H9 (cell line): ENCODE measurements at regions not wholly inside any gene's neighbourhood (a gene's known extent, or its start where the extent isn't known, plus 50 kb on each side); places are given as distances from the start of the nearest gene placed in this dataset.

ENCODE experiments used
- DNase-seq: peaks from one replicate; pipeline ENCODE4 v3.0.0-alpha.2; 2017
- H2AFZ ChIP-seq: one replicate; pipeline ENCODE4 v1.6.1; 2013; ENCODE audit warnings: mild to moderate bottlenecking, low read length, control low read depth, moderate library complexity
- H2AK5ac ChIP-seq: 2 replicates; pipeline ENCODE4 v1.6.1; 2013; ENCODE audit warnings: low read length, control low read depth, mixed read lengths; ENCODE audit not compliant: insufficient read length
- H2BK120ac ChIP-seq: one replicate; pipeline ENCODE4 v1.6.1; 2013; ENCODE audit warnings: low read depth, mild to moderate bottlenecking, low read length, control low read depth, inconsistent platforms; ENCODE audit not compliant: poor library complexity, severe bottlenecking
- H2BK12ac ChIP-seq: 2 replicates; pipeline ENCODE4 v1.6.1; 2013; ENCODE audit warnings: low read length, control low read depth, mixed read lengths, low read depth; ENCODE audit not compliant: insufficient read length
- H2BK15ac ChIP-seq: 2 replicates; pipeline ENCODE4 v1.6.1; 2013; ENCODE audit warnings: low read depth, low read length, control low read depth
- H2BK20ac ChIP-seq: one replicate; pipeline ENCODE4 v1.6.1; 2013; ENCODE audit warnings: low read depth, mild to moderate bottlenecking, low read length, control low read depth, inconsistent platforms; ENCODE audit not compliant: poor library complexity, severe bottlenecking
- H2BK5ac ChIP-seq: 2 replicates; pipeline ENCODE4 v1.6.1; 2013; ENCODE audit warnings: low read length, control low read depth, mixed read lengths; ENCODE audit not compliant: insufficient read length
- H3K14ac ChIP-seq: 2 replicates; pipeline ENCODE4 v1.6.1; 2013; ENCODE audit warnings: low read length, control low read depth; ENCODE audit not compliant: insufficient read depth
- H3K18ac ChIP-seq: 2 replicates; pipeline ENCODE4 v1.6.1; 2013; ENCODE audit warnings: low read depth, mild to moderate bottlenecking, mixed read lengths, low read length, control low read depth; ENCODE audit not compliant: insufficient read length
- H3K23ac ChIP-seq: 2 replicates; pipeline ENCODE4 v1.6.1; 2013; ENCODE audit warnings: low read length, control low read depth, mixed read lengths, low read depth; ENCODE audit not compliant: insufficient read length
- H3K23me2 ChIP-seq: 2 replicates; pipeline ENCODE4 v1.6.1; 2013; ENCODE audit warnings: low read depth, mild to moderate bottlenecking, mixed read lengths, low read length, control low read depth; ENCODE audit not compliant: insufficient read length, poor library complexity, severe bottlenecking
- H3K27ac ChIP-seq: 2 replicates; pipeline ENCODE4 v1.5.1; 2013; ENCODE audit warnings: low read length, control low read depth, mixed read lengths, low read depth; ENCODE audit not compliant: insufficient read length
- H3K27me3 ChIP-seq: 2 replicates; pipeline ENCODE4 v1.6.1; 2013; ENCODE audit warnings: low read length, control low read depth, inconsistent platforms; ENCODE audit not compliant: insufficient read depth
- H3K4ac ChIP-seq: 2 replicates; pipeline ENCODE4 v1.6.1; 2013; ENCODE audit warnings: low read depth, mild to moderate bottlenecking, control low read depth, inconsistent platforms, low read length, moderate library complexity
- H3K4me1 ChIP-seq: 2 replicates; pipeline ENCODE4 v1.6.1; 2013; ENCODE audit warnings: low read length, control low read depth, inconsistent platforms; ENCODE audit not compliant: insufficient read depth
- H3K4me2 ChIP-seq: 2 replicates; pipeline ENCODE4 v1.6.1; 2013; ENCODE audit warnings: low read length, control low read depth, mixed read lengths; ENCODE audit not compliant: insufficient read length, insufficient read depth
- H3K56ac ChIP-seq: 2 replicates; pipeline ENCODE4 v1.6.1; 2013; ENCODE audit warnings: low read depth, mild to moderate bottlenecking, mixed read lengths, low read length, control low read depth; ENCODE audit not compliant: insufficient read length
- H3K79me1 ChIP-seq: 2 replicates; pipeline ENCODE4 v1.6.1; 2013; ENCODE audit warnings: low read depth, mild to moderate bottlenecking, moderate library complexity, low read length, control low read depth, inconsistent platforms; ENCODE audit not compliant: insufficient read depth, poor library complexity, severe bottlenecking
- H3K79me2 ChIP-seq: 2 replicates; pipeline ENCODE4 v1.6.1; 2013; ENCODE audit warnings: low read length, control low read depth, inconsistent platforms; ENCODE audit not compliant: insufficient read depth
- H3K9ac ChIP-seq: 2 replicates; pipeline ENCODE4 v1.6.1; 2013; ENCODE audit warnings: low read length, control low read depth, mixed read lengths; ENCODE audit not compliant: insufficient read length; ENCODE audit errors: extremely low read depth
- H3K9me3 ChIP-seq: one replicate; pipeline ENCODE4 v1.6.1; 2013; ENCODE audit warnings: low read depth, low read length, inconsistent platforms; ENCODE audit not compliant: control insufficient read depth
- H3T11ph ChIP-seq: one replicate; pipeline ENCODE4 v1.6.1; 2013; ENCODE audit warnings: mild to moderate bottlenecking, low read length, control low read depth, inconsistent platforms
- H4K20me1 ChIP-seq: one replicate; pipeline ENCODE4 v1.6.1; 2013; ENCODE audit not compliant: control insufficient read depth, insufficient read length, insufficient read depth
- H4K5ac ChIP-seq: 2 replicates; pipeline ENCODE4 v1.6.1; 2013; ENCODE audit warnings: low read depth, mild to moderate bottlenecking, mixed read lengths, low read length, control low read depth; ENCODE audit not compliant: insufficient read length
- H4K8ac ChIP-seq: replicated peaks from 2 replicates; pipeline ENCODE4 v1.6.1; 2013; ENCODE audit warnings: low read length, control low read depth, mixed read lengths, low read depth; ENCODE audit not compliant: insufficient read length
- H4K91ac ChIP-seq: 2 replicates; pipeline ENCODE4 v1.6.1; 2013; ENCODE audit warnings: low read depth, mild to moderate bottlenecking, moderate library complexity, mixed read lengths, low read length, control low read depth; ENCODE audit not compliant: insufficient read length
- H3K27ac Mint-ChIP-seq, 3 experiments: 2 replicates in 2 of 3; 3 replicates in 1 of 3; pipeline ENCODE4 v1.8.0; 2020 to 2021; ENCODE audit warnings: mixed read lengths in 3 of 3, mild to moderate bottlenecking in 1 of 3, moderate library complexity in 1 of 3
- H3K27me3 Mint-ChIP-seq: 2 replicates; pipeline ENCODE4 v1.8.0; 2021; ENCODE audit warnings: low read depth, mild to moderate bottlenecking, moderate library complexity, mixed read lengths
- H3K36me3 Mint-ChIP-seq, 3 experiments: 2 replicates in 2 of 3; 3 replicates in 1 of 3; pipeline ENCODE4 v1.8.0; 2020 to 2021; ENCODE audit warnings: low read depth in 3 of 3, mixed read lengths in 3 of 3; ENCODE audit not compliant: insufficient read depth in 1 of 3
- H3K4me1 Mint-ChIP-seq, 2 experiments: 2 replicates each; pipeline ENCODE4 v1.8.0; 2020; ENCODE audit warnings: mixed read lengths in 2 of 2
- H3K4me3 Mint-ChIP-seq, 2 experiments: 2 replicates in 1 of 2; 3 replicates in 1 of 2; pipeline ENCODE4 v1.8.0; 2020 to 2021; ENCODE audit warnings: mild to moderate bottlenecking in 2 of 2, mixed read lengths in 2 of 2, moderate library complexity in 1 of 2
- H3K9me3 Mint-ChIP-seq, 2 experiments: 2 replicates in 1 of 2; 3 replicates in 1 of 2; pipeline ENCODE4 v1.8.0; 2020; ENCODE audit warnings: mild to moderate bottlenecking in 2 of 2, mixed read lengths in 2 of 2, moderate library complexity in 1 of 2
- CTCF ChIP-seq: fragments of 200-600 bp; sonication (generic); conservative IDR thresholded peaks from 3 replicates; pipeline ENCODE4 v1.8.0; 2021; ENCODE audit warnings: antibody characterized with exemption, mild to moderate bottlenecking
- WGBS: extraction: QIAGEN DNeasy Blood & Tissue Kit; methylation state at CpG from one replicate; pipeline ENCODE4 v1.1.7; 2013; ENCODE audit warnings: missing lambda C conversion rate, low lambda C conversion rate, mixed read lengths; ENCODE audit not compliant: insufficient read length; ENCODE audit errors: extremely low coverage; 5-methylcytosine and 5-hydroxymethylcytosine counted together

DNA sequence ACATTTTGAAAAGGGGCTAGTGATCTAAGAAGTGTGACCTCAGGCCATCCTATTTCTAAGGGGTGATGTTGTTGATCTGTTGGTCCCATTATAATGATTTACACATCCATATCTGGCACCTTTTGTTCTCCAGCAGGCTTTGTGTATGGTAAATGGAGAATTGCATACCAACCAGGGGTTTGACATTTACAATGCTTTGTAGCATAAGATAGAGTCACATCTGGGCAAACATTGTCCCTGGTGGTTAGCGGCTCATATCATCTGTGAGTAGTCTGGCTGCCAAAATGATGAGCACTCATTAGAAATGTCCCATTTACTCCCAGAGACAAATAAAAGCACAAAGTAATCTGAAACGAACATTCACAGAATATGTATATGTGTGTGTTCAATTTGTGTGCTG is 1775.5 kb upstream of the CELF4 start:
- H3K9me3 Mint-ChIP-seq, result peaks cover 0 to 2% of the 10 kb centered on the region in 2 experiments; a peak in 2 of 5 replicates
- no peak overlapping the region for H2BK15ac ChIP-seq
- H3K4me3 Mint-ChIP-seq, result no peak overlapping the region
- H3K9ac ChIP-seq, result no peak overlapping the region
- DNase-seq, result no peak
- no peaks in the 10 kb centered on the region for H4K20me1 ChIP-seq
- no CpG with 5 or more reads among the region's 2 CpGs for WGBS
- peaks cover 12 to 13% of the 10 kb centered on the region in 2 experiments for H3K4me1 Mint-ChIP-seq
- H3K56ac ChIP-seq, result no peak overlapping the region
- peaks cover 0 to 19% (median 10%) of the 10 kb centered on the region in 3 experiments; a peak in 5 of 7 replicates for H3K36me3 Mint-ChIP-seq
- H4K91ac ChIP-seq, result no peak overlapping the region
- H3K9me3 ChIP-seq, result no peaks in the 10 kb centered on the region
- H2AFZ ChIP-seq, result no peak overlapping the region
- no peak overlapping the region for H2BK5ac ChIP-seq
- H3K23me2 ChIP-seq, result no peaks in the 10 kb centered on the region
- no peak overlapping the region for H3K14ac ChIP-seq
- no peaks in the 10 kb centered on the region for H3K79me2 ChIP-seq
- no peak overlapping the region for H3K4ac ChIP-seq
- H2BK20ac ChIP-seq, result no peak overlapping the region
- H2BK120ac ChIP-seq, result no peak overlapping the region
- H3K27me3 Mint-ChIP-seq, result no peaks in the 10 kb centered on the region
- H3K4me1 ChIP-seq, result no peaks in the 10 kb centered on the region
- H3K79me1 ChIP-seq, result no peaks in the 10 kb centered on the region
- no peak overlapping the region for H2AK5ac ChIP-seq
- H2BK12ac ChIP-seq, result no peak overlapping the region
- H4K8ac ChIP-seq, result no peak overlapping the region
- no peak overlapping the region for H3K27ac Mint-ChIP-seq
- H3K27ac ChIP-seq, result no peak overlapping the region
- no peak overlapping the region for H3K4me2 ChIP-seq
- no peak overlapping the region for H4K5ac ChIP-seq
- H3K27me3 ChIP-seq, result no peaks in the 10 kb centered on the region
- H3T11ph ChIP-seq, result no peak overlapping the region
- no peak overlapping the region for H3K23ac ChIP-seq
- H3K18ac ChIP-seq, result no peak overlapping the region
- no peak for TF ChIP-seq CTCF
